Inferior parietal cortex (tissue), 1 donor: ENCODE measurements at regions not wholly inside any gene's neighbourhood (a gene's known extent, or its start where the extent isn't known, plus 50 kb on each side); places are given as distances from the start of the nearest gene placed in this dataset.
"Not testable (repeated sequence)": the region's sequence is repeated elsewhere in the genome, so short reads cannot be mapped to it uniquely, and the experiment has no call there.

ENCODE experiments used
- DNase-seq: peaks from one replicate; pipeline ENCODE4 v3.0.0-alpha.2; 2016; ENCODE audit errors: extremely low spot score

DNA sequence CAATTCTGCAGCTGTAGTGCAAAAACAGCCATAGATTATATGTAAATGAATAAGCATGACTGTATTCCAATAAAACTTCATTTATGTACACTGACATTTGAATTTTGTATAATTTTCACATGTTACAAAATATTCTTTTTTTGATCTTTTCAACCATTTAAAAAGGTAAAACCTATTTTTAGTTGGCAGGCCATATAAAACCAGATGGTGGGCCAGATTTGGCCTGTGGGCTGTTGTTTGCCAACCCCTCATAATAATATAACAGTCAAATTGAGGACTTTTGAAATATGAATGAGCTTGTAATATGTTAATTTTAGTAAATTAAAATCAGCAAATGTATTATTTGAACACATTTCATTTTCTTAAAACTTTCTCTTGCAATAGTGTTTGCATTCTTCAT lies 913.4 kb downstream of the TLE1 start:
- no peak for DNase-seq

DNA sequence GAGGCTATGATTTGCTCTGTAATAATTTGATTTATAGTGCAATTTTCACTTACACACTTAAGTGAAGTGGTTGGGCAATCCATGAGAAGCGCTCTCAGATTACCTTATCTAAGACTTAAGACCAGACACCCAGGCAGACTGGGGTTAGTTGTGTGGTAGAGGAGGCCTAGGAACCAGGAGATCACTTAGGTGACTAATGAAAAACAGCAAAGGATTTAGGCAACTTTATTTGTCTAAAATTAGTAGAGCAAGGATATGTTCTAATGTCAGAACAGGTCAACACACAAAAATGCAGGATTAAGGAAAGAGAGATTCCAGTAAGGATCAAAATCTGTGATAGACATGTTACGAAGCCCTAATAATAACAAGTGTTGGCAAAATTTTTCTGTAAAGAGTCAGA lies 913.8 kb downstream of the TLE1 start:
- no peak for DNase-seq

DNA sequence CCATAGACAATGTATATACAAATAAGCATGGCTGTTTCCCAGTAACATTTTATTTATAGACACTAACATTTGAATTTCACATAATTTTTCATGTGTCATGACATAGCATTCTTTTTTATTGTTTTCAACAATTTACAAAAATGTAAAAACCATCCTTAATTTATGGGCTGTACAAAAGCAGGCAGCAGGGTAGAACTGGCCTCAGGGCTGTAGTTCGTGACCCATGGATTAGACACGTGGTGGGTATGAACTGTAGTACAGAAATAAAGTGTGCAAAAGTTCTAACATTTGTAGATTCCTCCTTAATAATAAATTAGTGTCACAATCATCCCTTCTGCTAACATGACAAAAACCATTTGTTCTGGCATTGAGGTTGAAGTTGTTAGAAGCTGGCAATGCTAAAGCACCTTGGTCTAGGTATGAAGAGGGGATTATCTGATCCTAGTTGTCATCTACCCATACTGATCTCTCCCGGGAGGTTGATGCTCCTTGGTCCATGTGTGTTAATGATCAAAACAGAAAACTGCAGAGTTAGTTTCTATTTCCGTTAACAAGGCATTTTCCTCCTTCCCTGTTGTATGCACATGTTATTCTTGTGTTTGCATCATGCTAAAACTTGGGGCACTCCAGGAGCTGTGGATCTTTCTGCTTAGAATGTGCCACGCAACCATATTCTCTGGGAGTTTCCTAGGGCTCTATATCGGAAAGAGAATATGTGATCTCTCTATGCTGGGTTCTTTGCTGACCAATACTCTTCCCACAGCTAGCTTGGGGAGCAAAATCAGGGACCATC lies 917.6 kb downstream of the TLE1 start:
- no peak for DNase-seq

DNA sequence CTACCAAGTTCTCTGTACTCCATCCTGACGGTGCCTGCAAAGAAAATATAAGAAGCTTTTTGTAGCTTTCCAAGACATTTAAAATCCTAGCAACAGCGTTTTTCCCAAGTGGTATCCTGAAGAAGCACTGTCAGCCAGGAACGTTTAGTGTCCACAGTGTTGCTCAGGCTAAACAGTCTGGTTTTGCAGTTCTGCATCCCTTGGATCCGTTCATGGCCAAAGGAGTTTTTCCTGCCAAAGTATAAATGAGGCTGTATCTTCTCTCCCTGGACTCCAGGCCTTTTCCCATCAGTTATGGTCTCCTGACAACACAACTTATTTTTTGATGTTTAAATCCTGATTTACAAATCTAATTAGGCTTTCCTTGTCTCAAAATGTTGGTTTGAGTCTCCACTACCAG lies 925.8 kb downstream of the TLE1 start:
- DNase-seq: no peak

DNA sequence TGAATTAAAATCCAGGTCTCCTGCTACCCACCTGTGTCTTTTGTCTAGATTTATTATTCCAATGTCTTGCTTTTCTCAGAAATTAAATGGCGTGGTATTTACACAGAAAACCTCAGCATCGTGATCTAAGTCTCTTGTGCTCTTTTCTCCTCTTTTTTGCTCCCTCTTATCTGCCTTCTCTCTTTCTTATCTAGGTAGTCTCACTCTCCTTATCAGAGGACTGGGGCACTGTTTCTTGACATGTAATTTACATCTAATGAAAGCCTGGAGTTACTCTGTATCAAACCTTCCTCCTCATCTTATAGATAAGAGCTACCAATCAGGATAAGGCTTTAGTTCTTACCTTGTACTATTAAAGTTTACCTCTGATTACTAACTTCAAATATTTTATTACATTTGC lies 933.8 kb downstream of the TLE1 start:
- no peak for DNase-seq

DNA sequence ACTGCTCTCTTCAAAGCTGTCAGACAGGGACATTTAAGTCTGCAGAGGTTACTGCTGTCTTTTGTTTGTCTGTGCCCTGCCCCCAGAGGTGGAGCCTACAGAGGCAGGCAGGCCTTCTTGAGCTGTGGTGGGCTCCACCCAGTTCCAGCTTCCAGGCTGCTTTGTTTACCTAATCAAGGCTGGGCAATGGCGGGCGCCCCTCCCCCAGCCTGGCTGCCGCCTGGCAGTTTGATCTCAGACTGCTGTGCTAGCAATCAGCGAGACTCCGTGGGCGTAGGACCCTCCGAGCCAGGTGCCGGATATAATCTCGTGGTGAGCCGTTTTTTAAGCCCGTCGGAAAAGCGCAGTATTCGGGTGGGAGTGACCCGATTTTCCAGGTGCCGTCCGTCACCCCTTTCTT lies 942.3 kb downstream of the TLE1 start:
- DNase-seq: not testable (repeated sequence)

DNA sequence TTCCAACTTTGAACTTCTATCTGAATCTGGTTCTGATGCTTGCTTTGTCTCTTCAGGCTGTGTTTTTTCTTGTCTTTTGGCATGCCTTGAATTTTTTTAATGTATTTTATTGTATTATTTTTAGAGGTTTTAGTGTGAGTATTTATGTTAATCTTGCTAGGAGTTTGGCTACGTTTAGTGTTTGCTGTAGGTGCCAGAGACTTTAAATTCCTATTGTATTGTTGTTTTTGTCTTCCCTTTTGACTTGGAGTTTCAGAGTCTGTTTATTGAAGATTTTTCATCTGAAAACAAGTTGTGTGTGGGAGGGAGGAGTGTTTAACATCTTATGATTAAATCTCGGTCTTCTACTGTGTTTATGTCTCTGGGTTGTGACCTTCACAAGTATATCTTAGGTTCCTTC lies 956.8 kb downstream of the TLE1 start:
- DNase-seq: no peak

DNA sequence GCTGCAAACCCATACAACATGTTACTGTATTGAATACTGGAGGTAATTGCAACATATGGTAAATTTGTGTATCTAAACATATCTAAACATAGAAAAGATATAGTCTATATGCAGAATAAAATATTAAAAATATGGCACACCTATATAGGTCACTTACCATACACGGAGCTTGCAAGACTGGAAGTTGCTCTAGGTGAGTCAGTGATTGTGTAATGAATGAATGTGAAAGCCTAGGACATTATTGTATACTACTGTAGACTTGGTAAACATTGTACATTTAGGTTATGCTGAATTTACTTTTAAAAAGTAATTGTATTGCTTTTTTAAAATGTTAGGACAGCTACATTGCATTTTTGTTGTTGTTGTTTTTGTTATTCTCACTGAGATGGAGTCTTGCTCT lies 968.8 kb downstream of the TLE1 start:
- DNase-seq: no peak

DNA sequence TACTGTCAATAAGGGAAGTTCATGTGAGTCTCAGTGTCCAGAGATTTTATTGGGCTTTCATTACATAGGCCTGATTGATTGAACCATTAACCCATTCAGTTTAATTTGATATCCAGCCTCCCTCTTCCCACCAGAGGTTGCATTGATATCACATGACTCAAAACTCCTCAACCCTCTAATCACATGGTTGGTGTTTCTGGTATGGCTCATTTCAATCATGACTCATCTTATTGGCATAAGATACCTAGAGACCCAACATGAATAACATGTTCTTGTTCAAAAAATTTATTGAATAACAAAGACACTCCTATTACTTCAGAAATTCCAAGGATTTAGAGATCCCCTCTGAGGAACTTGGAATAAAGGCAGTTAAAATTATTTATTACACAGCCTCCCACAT lies 982.2 kb downstream of the TLE1 start:
- DNase-seq: no peak

DNA sequence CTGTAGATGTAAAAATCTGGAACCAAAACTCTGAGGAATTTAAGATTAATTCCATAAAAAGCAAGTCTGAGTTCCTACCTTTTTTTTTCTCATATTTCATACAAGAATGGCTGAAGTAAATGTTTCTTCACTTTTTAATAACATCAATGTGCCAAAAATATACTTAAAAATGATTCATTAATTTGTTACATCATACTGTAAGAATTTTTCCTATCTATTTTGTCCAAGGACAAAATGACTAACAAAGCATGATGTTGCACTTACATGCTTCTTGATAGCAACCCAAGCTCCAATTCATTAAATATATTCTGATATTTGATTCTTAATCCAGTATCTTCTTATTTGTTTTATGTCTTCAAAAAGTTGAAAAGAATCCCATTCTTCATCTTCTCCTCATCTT lies 988.3 kb downstream of the TLE1 start:
- no peak for DNase-seq

DNA sequence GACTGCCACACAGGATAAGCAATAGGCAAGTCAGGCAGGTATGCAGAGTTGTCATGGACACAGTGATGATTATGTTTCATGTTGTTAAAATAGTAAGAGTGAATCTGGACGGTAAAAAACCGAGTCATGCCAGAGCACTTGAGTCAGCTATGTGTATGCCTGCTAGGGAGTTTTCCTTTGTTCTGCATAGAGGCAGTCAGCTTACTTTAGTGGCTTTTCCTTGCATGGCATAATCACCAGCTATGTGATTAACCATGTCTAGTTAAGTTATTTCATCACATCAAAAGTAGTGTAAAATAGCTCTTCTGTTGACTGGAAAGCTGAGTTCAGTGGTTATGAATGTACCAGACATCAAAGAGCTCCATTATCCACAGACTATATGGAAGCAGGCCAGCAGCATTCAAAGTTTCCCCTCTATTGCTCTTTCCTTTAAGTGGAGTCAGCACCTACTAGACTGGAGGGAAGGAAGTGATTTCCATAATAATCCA lies 989.8 kb downstream of the TLE1 start:
- no peak for DNase-seq

DNA sequence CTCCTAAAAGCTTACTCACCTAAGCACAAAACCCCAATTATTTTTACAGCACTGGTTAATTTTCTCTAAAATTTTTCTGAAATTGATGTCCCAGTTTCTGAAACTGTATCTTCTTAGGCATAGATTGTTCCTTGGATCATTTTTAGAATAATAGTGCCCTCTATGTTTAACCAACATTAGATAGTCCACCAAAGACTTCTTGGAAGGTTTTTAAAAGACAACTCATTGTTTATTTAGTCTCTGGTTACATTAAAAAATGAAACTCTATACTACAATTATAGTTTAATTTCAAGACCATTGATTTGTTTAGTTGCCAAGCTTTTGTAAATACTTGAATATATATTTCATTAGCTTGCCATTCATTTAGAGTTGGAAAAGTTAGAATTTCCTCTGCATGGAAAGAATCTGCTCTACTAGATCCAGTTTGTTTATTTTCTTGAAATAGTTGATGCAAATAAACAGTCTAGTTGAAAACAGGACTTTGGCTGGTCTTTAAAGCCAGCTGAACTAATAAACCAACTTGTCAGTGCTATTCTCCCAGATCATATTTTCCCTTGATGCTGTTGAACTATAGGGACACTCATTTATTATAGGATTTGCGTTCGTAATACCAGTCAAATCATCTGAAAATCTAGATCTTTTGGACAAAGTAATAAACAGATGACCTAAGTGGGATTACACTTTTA lies 990.5 kb downstream of the TLE1 start:
- DNase-seq: no peak

DNA sequence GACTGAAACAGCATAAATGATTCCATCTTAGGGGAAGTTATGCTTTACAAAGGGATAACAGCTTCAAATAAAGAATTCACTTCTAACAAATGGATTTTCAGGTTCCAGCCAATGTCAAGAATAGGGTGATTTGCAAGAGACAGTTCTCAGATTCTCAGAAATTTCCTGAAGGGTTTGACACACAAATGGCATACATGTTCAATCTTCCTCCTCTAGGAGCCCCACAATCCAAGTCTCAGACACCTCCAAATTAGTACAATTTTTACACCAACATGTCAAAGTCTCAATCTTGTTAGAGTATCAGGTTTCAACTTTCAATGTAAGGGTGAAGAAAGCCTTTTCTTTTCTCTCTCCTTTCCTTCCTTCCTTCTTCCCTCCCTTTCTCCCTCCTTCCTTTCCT lies 996.6 kb downstream of the TLE1 start:
- no peak for DNase-seq

DNA sequence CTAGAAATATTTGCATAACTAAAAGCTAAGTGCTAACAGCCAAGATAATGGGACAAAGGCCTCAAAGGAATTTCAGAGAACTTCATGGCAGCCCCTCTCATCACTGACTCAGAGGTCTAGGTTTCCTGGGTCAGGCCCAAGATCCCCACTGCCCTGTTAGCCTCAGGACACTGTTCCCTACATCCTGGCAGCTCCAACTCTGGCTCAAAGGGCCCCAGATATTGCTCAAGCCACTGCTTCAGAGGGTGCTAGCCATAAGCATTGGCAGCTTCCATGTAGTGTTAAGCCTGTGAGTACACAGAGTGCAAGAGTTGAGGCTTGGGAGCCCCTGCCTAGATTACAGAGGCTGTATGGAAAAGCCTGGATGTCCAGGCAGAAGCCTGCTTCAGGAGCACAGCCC lies 998.1 kb downstream of the TLE1 start:
- no peak for DNase-seq

DNA sequence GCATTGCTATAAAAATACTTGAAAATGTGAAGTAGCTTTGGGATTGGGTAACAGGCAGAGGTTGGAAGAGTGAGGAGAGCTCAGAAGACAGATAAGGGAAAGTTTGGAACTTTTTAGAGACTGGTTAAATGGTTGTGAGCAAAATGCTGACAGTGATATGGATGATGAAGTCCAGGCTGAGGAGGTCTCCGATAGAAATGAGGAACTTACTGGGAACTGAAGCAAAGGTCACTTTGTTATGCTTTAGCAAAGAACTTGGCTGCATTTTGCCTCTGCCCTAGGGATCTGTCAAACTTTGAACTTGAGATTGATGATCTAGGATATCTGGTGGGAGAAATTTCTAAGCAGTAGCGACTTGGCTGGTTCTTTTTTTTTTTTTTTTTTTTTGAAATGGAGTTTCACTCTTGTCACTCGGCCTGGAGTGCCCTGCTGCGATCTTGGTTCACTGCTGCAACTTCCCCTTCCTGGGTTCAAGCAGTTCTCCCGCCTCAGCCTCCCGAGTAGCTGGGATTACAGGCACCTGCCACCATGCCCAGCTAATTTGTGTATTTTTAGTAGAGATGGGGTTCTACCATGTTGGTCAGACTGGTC lies 998.9 kb downstream of the TLE1 start:
- no peak for DNase-seq

DNA sequence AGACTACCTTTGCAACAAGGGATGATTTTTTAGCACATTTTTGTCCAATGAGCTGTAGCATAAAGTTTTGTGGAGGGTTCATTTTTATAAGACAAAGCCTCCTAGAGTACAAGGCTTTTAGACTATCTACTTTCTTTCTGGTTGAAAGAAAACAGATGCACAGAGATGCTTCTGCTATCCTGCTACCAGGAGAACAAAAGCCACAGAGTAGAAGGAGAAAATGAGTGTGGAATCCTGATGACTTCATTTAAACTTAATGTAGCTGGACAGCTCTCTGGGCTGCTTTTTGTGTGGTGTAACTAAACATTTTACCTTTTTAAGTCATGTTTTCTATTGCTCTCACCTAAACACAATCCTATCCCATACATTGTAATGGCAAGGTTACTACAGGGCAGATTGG lies 1009.4 kb downstream of the TLE1 start:
- DNase-seq: no peak

DNA sequence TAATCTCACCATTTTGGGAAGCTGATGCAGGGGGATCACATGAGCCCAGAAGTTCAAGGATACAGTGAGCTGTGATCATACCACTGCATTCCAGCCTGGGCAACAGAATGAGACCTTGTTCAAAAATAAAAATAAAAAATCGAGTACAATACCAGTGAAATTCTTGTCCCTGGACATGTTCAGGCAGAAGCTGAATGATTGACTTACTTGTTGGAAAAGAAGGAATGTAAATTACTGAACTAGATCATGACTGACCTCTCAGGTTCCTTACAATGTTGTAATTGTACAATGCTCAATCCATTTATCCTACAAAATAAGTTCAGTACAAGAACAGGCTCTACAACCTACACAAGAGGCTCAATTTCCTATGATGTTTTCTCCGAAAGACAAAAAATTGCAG lies 1010.4 kb downstream of the TLE1 start:
- no peak for DNase-seq

DNA sequence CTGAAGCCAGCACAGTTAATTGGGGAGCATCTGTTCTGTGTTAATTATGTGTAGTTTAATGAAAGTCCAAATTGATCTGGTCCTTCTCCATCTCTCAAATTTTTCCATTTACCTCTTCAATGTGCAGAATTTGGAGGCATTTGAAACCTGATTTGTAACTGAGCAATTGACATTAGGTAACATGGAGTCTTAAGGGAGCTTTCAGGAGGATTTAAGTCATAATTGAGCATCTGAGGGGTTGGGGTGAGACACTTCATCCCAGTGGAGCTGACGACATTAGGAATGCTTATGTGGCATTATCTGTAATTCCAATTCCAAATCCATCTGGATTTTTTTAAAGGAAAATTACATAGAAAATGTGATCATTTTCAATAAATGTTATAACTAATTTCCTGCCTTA lies 1015.9 kb downstream of the TLE1 start:
- DNase-seq: no peak

DNA sequence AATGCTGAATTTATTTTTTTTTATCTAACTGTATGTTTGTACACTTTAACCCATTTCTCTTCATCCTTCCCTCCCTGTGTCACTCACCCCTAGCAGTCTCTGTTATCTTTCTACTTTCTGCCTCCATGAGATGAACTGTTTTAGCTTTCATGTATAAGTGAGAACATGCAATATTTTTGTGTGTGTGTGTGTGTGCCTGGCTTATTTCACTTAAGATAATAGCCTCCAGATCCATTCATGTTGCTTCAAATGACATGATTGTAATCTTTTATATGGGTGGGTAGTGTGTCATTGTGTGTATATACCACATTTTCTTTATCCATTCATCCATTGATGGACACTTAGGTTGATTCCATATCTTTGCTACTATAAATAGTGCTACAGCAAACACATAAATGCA lies 1023.9 kb downstream of the TLE1 start:
- DNase-seq: no peak

DNA sequence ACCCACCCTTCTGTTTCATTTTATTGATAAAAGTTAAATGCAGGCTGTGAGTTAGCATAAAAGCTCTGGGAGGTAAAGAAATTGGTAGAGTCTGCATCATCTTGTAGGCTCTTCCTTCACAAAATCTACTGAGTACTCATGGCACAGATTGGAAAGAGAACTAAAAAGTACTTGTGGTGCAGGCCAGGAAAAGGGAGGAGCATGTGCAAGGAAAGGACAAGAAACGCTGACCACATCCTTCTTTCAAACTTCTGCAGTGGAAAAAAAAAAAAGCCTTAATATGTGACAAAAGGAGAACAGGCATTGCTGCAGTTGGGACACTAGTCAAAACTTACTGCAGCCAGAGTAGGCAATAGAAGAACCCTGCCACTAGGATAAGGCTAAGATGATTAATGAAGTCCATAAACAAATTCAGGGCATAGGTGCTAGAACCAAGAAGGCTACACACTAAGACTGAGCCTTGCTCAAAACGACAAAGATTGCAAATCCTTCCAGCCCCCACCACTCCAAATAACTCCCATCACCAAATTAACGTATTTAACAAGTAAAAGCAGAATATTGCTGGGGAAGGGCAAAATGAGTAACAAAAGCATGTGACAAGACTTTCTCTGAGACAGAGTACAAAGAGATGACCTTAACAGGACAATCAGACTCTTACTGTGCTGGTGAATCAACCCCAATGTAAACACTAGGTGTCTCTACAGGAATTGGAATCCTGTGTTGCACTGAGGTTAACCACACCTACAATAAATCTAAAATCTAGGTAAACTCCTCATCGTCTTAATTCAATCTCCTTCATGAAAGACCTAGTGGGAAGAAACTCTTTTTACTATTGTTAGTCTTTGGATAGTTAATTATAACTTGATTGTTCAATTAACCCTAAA lies 1024.8 kb downstream of the TLE1 start:
- no peak for DNase-seq

DNA sequence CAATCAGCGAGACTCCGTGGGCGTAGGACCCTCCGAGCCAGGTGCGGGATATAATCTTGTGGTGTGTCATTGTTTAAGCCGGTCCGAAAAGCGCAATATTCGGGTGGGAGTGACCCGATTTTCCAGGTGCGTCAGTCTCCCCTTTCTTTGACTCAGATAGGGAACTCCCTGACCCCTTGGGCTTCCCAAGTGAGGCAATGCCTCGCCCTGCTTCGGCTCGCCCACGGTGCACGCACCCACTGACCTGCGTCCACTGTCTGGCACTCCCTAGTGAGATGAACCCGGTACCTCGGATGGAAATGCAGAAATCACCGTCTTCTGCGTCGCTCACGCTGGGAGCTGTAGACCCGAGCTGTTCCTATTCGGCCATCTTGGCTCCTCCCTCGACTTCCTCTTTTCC lies 1029.6 kb downstream of the TLE1 start:
- DNase-seq: not testable (repeated sequence)

DNA sequence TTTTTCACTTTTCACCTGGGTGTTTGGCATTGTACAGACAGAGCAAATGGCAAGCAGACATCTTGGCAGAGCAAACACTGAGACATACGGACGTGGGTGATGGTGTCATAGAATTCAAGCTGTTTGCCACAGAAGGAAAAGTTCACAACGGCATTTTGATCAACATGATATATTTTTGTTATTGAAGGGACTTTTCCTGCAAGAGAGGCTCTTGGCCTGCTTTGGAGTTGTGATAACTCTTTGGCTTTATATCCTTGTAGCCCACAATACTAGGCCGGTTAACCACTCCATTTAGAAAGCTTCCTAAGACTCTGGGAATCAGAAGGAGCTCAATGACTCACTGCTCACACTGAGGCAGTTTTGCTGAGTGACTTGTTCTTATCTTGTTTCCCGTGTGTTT lies 1038.3 kb downstream of the TLE1 start:
- DNase-seq: peak; percentile 52
